ENCODE measurements at regions not wholly inside any gene's neighbourhood (a gene's known extent, or its start where the extent isn't known, plus 50 kb on each side); places are given as distances from the start of the nearest gene placed in this dataset.
"Not testable (repeated sequence)": the region's sequence is repeated elsewhere in the genome, so short reads cannot be mapped to it uniquely, and the experiment has no call there.

- DNase-seq (ENCODE audit: low spot score), result no peak
These were observed 461.2 kb upstream of the IMPG1 start for GRCh38 chr6:76533661-76534060.

GRCh38 chr6:76532647-76533046 lies 460.2 kb upstream of the IMPG1 start:
- no peak for DNase-seq (ENCODE audit: low spot score)

- no peak for DNase-seq (ENCODE audit: low spot score)
These were observed 446.0 kb upstream of the IMPG1 start for GRCh38 chr6:76518443-76518842.

GRCh38 chr6:76516924-76517323 lies 444.5 kb upstream of the IMPG1 start:
- no peak for DNase-seq (ENCODE audit: low spot score)

GRCh38 chr6:76510489-76510888 lies 438.0 kb upstream of the IMPG1 start:
- DNase-seq (ENCODE audit: low spot score), result no peak

GRCh38 chr6:76509397-76509796 lies 436.9 kb upstream of the IMPG1 start:
- DNase-seq (ENCODE audit: low spot score), result no peak

GRCh38 chr6:76506808-76507207 lies 434.3 kb upstream of the IMPG1 start:
- no peak for DNase-seq (ENCODE audit: low spot score)

- DNase-seq (ENCODE audit: low spot score), result no peak
These were observed 423.4 kb upstream of the IMPG1 start for GRCh38 chr6:76495909-76496308.

- not testable (repeated sequence) for DNase-seq (ENCODE audit: low spot score)
These were observed 418.9 kb upstream of the IMPG1 start for GRCh38 chr6:76491376-76491775.

- no peak for DNase-seq (ENCODE audit: low spot score)
These were observed 418.0 kb upstream of the IMPG1 start for GRCh38 chr6:76490456-76490855.

GRCh38 chr6:76481101-76481500 lies 408.6 kb upstream of the IMPG1 start:
- no peak for DNase-seq (ENCODE audit: low spot score)

- no peak for DNase-seq (ENCODE audit: low spot score)
These were observed 400.4 kb upstream of the IMPG1 start for GRCh38 chr6:76472858-76473257.

GRCh38 chr6:76466286-76466685 lies 393.8 kb upstream of the IMPG1 start:
- no peak for DNase-seq (ENCODE audit: low spot score)

- no peak for DNase-seq (ENCODE audit: low spot score)
These were observed 392.9 kb upstream of the IMPG1 start for GRCh38 chr6:76465410-76465809.

- DNase-seq (ENCODE audit: low spot score), result no peak
These were observed 380.8 kb upstream of the IMPG1 start for GRCh38 chr6:76453270-76453669.

GRCh38 chr6:76451926-76452709 lies 379.7 kb upstream of the IMPG1 start:
- no peak for DNase-seq (ENCODE audit: low spot score)

GRCh38 chr6:76448109-76448508 lies 375.6 kb upstream of the IMPG1 start:
- no peak for DNase-seq (ENCODE audit: low spot score)

GRCh38 chr6:76441875-76442274 lies 369.4 kb upstream of the IMPG1 start:
- no peak for DNase-seq (ENCODE audit: low spot score)

GRCh38 chr6:76439811-76440210 lies 367.3 kb upstream of the IMPG1 start:
- DNase-seq (ENCODE audit: low spot score), result no peak

- no peak for DNase-seq (ENCODE audit: low spot score)
These were observed 366.3 kb upstream of the IMPG1 start for GRCh38 chr6:76438768-76439167.

- no peak for DNase-seq (ENCODE audit: low spot score)
These were observed 362.7 kb upstream of the IMPG1 start for GRCh38 chr6:76435174-76435573.

GRCh38 chr6:76422511-76423213 lies 350.2 kb upstream of the IMPG1 start:
- DNase-seq (ENCODE audit: low spot score), result no peak

- DNase-seq (ENCODE audit: low spot score), result no peak
These were observed 347.6 kb upstream of the IMPG1 start for GRCh38 chr6:76420094-76420493.

Measured in AG08395 (cell line).